Lower lobe of right lung (tissue), 2 donors: ENCODE measurements at regions not wholly inside any gene's neighbourhood (a gene's known extent, or its start where the extent isn't known, plus 50 kb on each side); places are given as distances from the start of the nearest gene placed in this dataset.

Experiments
- ATAC-seq, 2 donors: fragments of 200-7000 bp; cut with Tn5 transposase; one replicate each; pipeline ENCODE4 v1.9.1; 2020 to 2022; ENCODE audit warnings: mild to moderate bottlenecking in 2 of 2, moderate library complexity in 2 of 2
- DNase-seq: peaks from one replicate; pipeline ENCODE4 v3.0.0-alpha.2; 2020
- H3K27ac ChIP-seq: fragments of 200-600 bp; one replicate; pipeline ENCODE4 v1.8.0; 2022
- H3K27me3 ChIP-seq: fragments of 200-600 bp; one replicate; pipeline ENCODE4 v1.8.0; 2022; ENCODE audit warnings: low read depth
- H3K36me3 ChIP-seq: fragments of 200-600 bp; one replicate; pipeline ENCODE4 v1.8.0; 2022; ENCODE audit warnings: mild to moderate bottlenecking
- H3K4me1 ChIP-seq: fragments of 200-600 bp; one replicate; pipeline ENCODE4 v1.8.0; 2022
- H3K4me3 ChIP-seq: fragments of 200-600 bp; one replicate; pipeline ENCODE4 v1.8.0; 2022; ENCODE audit warnings: mild to moderate bottlenecking
- H3K9me3 ChIP-seq: fragments of 200-600 bp; one replicate; pipeline ENCODE4 v1.8.0; 2022
- CTCF ChIP-seq: fragments of 200-600 bp; IDR thresholded peaks from one replicate; pipeline ENCODE4 v1.8.0; 2022; ENCODE audit warnings: antibody characterized with exemption, mild to moderate bottlenecking
- intact Hi-C: fragments of 100-400 bp; cut with DNase I; formaldehyde crosslinking; loops from one replicate; pipeline ENCODE4 v1.11.0; 2022
- donor health status: DM: no; HTN: yes; CAD: no; lungs with severe emphysema.

GRCh38 chr2:2930841-2931240 is 446.8 kb downstream of the EIPR1 start:
- Histone ChIP-seq H3K4me1 (no peaks in the 10 kb centered on the region), H3K9me3 (peaks cover 4% of the 10 kb centered on the region), H3K36me3 (no peaks in the 10 kb centered on the region), H3K27ac (no peak overlapping the region), H3K27me3 (no peaks in the 10 kb centered on the region), H3K4me3 (no peak overlapping the region)
- intact Hi-C loops = no loop called here
- no peak for TF ChIP-seq CTCF
- DNase-seq (no peak), ATAC-seq (no peak)

GRCh38 chr2:2926858-2927175 is 450.8 kb downstream of the EIPR1 start:
- Histone ChIP-seq H3K27me3 (no peaks in the 10 kb centered on the region), H3K4me3 (no peak overlapping the region), H3K27ac (no peak overlapping the region), H3K4me1 (no peaks in the 10 kb centered on the region), H3K36me3 (no peaks in the 10 kb centered on the region), H3K9me3 (peaks cover 4% of the 10 kb centered on the region)
- intact Hi-C loops = no loop called here
- DNase-seq = no peak
- TF ChIP-seq CTCF = no peak
- no peak for ATAC-seq

GRCh38 chr2:2926009-2926857 is 451.4 kb downstream of the EIPR1 start:
- Histone ChIP-seq H3K27ac (no peak overlapping the region), H3K9me3 (peaks cover 4% of the 10 kb centered on the region), H3K27me3 (no peaks in the 10 kb centered on the region), H3K36me3 (no peaks in the 10 kb centered on the region), H3K4me3 (no peak overlapping the region), H3K4me1 (no peaks in the 10 kb centered on the region)
- no peak for ATAC-seq
- TF ChIP-seq CTCF = no peak
- intact Hi-C loops = no loop called here
- DNase-seq = no peak

GRCh38 chr2:2922156-2922555 is 455.5 kb downstream of the EIPR1 start:
- intact Hi-C loops = no loop called here
- TF ChIP-seq CTCF = no peak

GRCh38 chr2:2921011-2921720 is 456.5 kb downstream of the EIPR1 start:
- ATAC-seq = no peak

More at GRCh38 chr2:2922156-2922555, 455.5 kb downstream of the EIPR1 start:
- H3K4me1 ChIP-seq = no peaks in the 10 kb centered on the region
- DNase-seq = no peak
- ATAC-seq = peak in 1 of 2 donors; percentile 48
- H3K36me3 ChIP-seq = no peaks in the 10 kb centered on the region
- H3K27ac ChIP-seq = no peak overlapping the region
- no peaks in the 10 kb centered on the region for H3K9me3 ChIP-seq
- no peaks in the 10 kb centered on the region for H3K27me3 ChIP-seq
- no peak overlapping the region for H3K4me3 ChIP-seq

More at GRCh38 chr2:2921011-2921720, 456.5 kb downstream of the EIPR1 start:
- TF ChIP-seq CTCF = no peak
- no peak overlapping the region for H3K27ac ChIP-seq
- H3K36me3 ChIP-seq = no peaks in the 10 kb centered on the region
- no peaks in the 10 kb centered on the region for H3K4me1 ChIP-seq
- no peak overlapping the region for H3K4me3 ChIP-seq
- intact Hi-C loops = no loop called here
- DNase-seq = no peak
- no peaks in the 10 kb centered on the region for H3K27me3 ChIP-seq
- H3K9me3 ChIP-seq = no peaks in the 10 kb centered on the region
